ENCODE measurements at regions not wholly inside any gene's neighbourhood (a gene's known extent, or its start where the extent isn't known, plus 50 kb on each side); places are given as distances from the start of the nearest gene placed in this dataset.

DNA sequence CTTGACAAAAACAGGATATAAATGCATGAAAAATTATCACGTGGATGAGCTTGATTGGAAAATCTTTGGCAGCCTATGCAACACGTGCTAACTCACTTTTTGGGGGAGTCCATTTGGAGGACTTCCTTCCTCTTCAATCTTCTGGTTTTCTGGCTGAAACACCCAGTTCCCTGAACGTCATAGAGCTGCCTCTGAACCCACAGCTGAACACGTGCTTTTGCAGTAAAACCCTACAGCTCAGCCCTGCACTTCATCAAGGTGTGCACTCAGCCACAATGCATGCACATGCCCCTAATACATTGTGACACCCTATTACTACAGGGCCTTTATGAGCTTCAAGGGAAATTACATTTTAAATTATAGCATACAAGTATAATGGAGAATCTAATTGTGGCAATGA is 808.7 kb upstream of the AUTS2 start:
- H4K20me1 ChIP-seq (ENCODE audit: insufficient read depth), result no peaks in the 10 kb centered on the region
- no peaks in the 10 kb centered on the region for H3K4me1 ChIP-seq (ENCODE audit: insufficient read depth)
- no peaks in the 10 kb centered on the region for H3K27me3 ChIP-seq (replicated peaks; ENCODE audit: insufficient read depth)
- H3K4me3 ChIP-seq, result no peak overlapping the region
- H3K9ac ChIP-seq, result no peak overlapping the region
- no peak for DNase-seq
- in situ Hi-C loops (cut with MboI), result no loop called here
- no peaks in the 10 kb centered on the region for H3K9me2 ChIP-seq (ENCODE audit: insufficient read depth)
- WGBS, 2 experiments (ENCODE audit: low coverage in 1 of 2, low lambda C conversion rate in 2 of 2, missing lambda C conversion rate in 2 of 2), result 11 to 13% methylated on average over 4 of the region's 4 CpGs
- no peak overlapping the region for H2AFZ ChIP-seq
- H3K4me2 ChIP-seq (ENCODE audit: unreplicated experiment), result no peak overlapping the region
- no peaks in the 10 kb centered on the region for H3F3A ChIP-seq (ENCODE audit: insufficient read depth)
- no peak for TF ChIP-seq EZH2phosphoT487 (IDR thresholded peaks at IDR 0.05; ENCODE audit: insufficient read depth, low read depth)
- TF ChIP-seq EZH2 (IDR thresholded peaks at IDR 0.05; ENCODE audit: insufficient read depth, poor library complexity, severe bottlenecking), result no peak
- H3K27ac ChIP-seq, result no peak overlapping the region
- no peaks in the 10 kb centered on the region for H3K36me3 ChIP-seq (ENCODE audit: low read depth)
- H3K9me3 ChIP-seq (ENCODE audit: low read depth), result peaks cover 4% of the 10 kb centered on the region
- no peaks in the 10 kb centered on the region for H3K79me2 ChIP-seq (ENCODE audit: insufficient read depth)

GRCh38 chr7:68792351-68792750 is 805.9 kb upstream of the AUTS2 start:
- Histone ChIP-seq H3K4me3 (no peak overlapping the region), H3K9ac (no peak overlapping the region), H3K9me2 (ENCODE audit: insufficient read depth) (no peaks in the 10 kb centered on the region), H3F3A (ENCODE audit: insufficient read depth) (no peaks in the 10 kb centered on the region), H3K79me2 (ENCODE audit: insufficient read depth) (no peaks in the 10 kb centered on the region), H3K4me1 (ENCODE audit: insufficient read depth) (no peaks in the 10 kb centered on the region), H3K36me3 (ENCODE audit: low read depth) (no peaks in the 10 kb centered on the region), H3K9me3 (ENCODE audit: low read depth) (peaks cover 4% of the 10 kb centered on the region), H3K4me2 (ENCODE audit: unreplicated experiment) (no peak overlapping the region), H2AFZ (no peak overlapping the region), H3K27ac (no peak overlapping the region), H4K20me1 (ENCODE audit: insufficient read depth) (no peaks in the 10 kb centered on the region), H3K27me3 (replicated peaks; ENCODE audit: insufficient read depth) (no peaks in the 10 kb centered on the region)
- WGBS, 2 experiments (ENCODE audit: low coverage in 1 of 2, low lambda C conversion rate in 2 of 2, missing lambda C conversion rate in 2 of 2), result 21 to 25% methylated on average over 3 of the region's 3 CpGs
- in situ Hi-C loops (cut with MboI), result no loop called here
- DNase-seq, result no peak
- no peak for TF ChIP-seq EZH2 (IDR thresholded peaks at IDR 0.05; ENCODE audit: insufficient read depth, poor library complexity, severe bottlenecking)
- TF ChIP-seq EZH2phosphoT487 (IDR thresholded peaks at IDR 0.05; ENCODE audit: insufficient read depth, low read depth), result no peak

DNA sequence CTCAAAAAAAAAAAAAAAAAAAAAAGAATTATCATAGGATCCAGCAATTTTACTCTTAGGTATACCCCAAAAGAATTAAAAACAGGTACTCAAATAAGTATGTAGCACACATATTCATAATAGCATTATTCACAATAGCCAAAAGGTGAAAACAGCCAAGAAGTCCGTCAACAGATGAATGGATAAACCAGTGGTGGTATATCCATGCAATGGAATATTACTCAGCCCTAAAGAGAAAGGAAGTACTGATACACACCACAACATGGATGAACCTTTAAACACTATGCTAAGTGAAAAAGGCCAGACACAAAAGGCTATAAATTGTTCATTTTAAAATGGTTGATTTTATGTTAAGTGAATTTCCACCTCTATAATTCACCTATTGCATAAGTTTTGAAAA is 804.8 kb upstream of the AUTS2 start:
- H3K4me1 ChIP-seq (ENCODE audit: insufficient read depth), result no peaks in the 10 kb centered on the region
- H3K36me3 ChIP-seq (ENCODE audit: low read depth), result no peaks in the 10 kb centered on the region
- H3K4me2 ChIP-seq (ENCODE audit: unreplicated experiment), result no peak overlapping the region
- in situ Hi-C loops (cut with MboI), result no loop called here
- H3K27me3 ChIP-seq (replicated peaks; ENCODE audit: insufficient read depth), result no peaks in the 10 kb centered on the region
- H3K27ac ChIP-seq, result no peak overlapping the region
- no peak overlapping the region for H2AFZ ChIP-seq
- H3K9me3 ChIP-seq (ENCODE audit: low read depth), result peaks cover 4% of the 10 kb centered on the region
- H4K20me1 ChIP-seq (ENCODE audit: insufficient read depth), result no peaks in the 10 kb centered on the region
- no peaks in the 10 kb centered on the region for H3K9me2 ChIP-seq (ENCODE audit: insufficient read depth)
- DNase-seq, result no peak
- WGBS, 2 experiments (ENCODE audit: low coverage in 1 of 2, low lambda C conversion rate in 2 of 2, missing lambda C conversion rate in 2 of 2), result 52 to 53% methylated on average over 1 of the region's 1 CpG
- TF ChIP-seq EZH2phosphoT487 (IDR thresholded peaks at IDR 0.05; ENCODE audit: insufficient read depth, low read depth) (no peak), EZH2 (IDR thresholded peaks at IDR 0.05; ENCODE audit: insufficient read depth, poor library complexity, severe bottlenecking) (no peak)
- H3K4me3 ChIP-seq, result no peak overlapping the region
- no peaks in the 10 kb centered on the region for H3F3A ChIP-seq (ENCODE audit: insufficient read depth)
- H3K79me2 ChIP-seq (ENCODE audit: insufficient read depth), result no peaks in the 10 kb centered on the region
- no peak overlapping the region for H3K9ac ChIP-seq

- Histone ChIP-seq H3K4me1 (ENCODE audit: insufficient read depth) (no peaks in the 10 kb centered on the region), H3K79me2 (ENCODE audit: insufficient read depth) (no peaks in the 10 kb centered on the region), H3K9ac (no peak overlapping the region), H2AFZ (no peak overlapping the region), H3K9me3 (ENCODE audit: low read depth) (no peaks in the 10 kb centered on the region), H3K27me3 (replicated peaks; ENCODE audit: insufficient read depth) (no peaks in the 10 kb centered on the region), H3K9me2 (ENCODE audit: insufficient read depth) (no peaks in the 10 kb centered on the region), H3K36me3 (ENCODE audit: low read depth) (no peaks in the 10 kb centered on the region), H4K20me1 (ENCODE audit: insufficient read depth) (no peaks in the 10 kb centered on the region), H3K4me2 (ENCODE audit: unreplicated experiment) (no peak overlapping the region), H3F3A (ENCODE audit: insufficient read depth) (no peaks in the 10 kb centered on the region), H3K27ac (no peak overlapping the region), H3K4me3 (no peak overlapping the region)
- 18 to 26% methylated on average over 4 of the region's 4 CpGs for WGBS, 2 experiments (ENCODE audit: low coverage in 1 of 2, low lambda C conversion rate in 2 of 2, missing lambda C conversion rate in 2 of 2)
- TF ChIP-seq EZH2phosphoT487 (IDR thresholded peaks at IDR 0.05; ENCODE audit: insufficient read depth, low read depth) (no peak), EZH2 (IDR thresholded peaks at IDR 0.05; ENCODE audit: insufficient read depth, poor library complexity, severe bottlenecking) (no peak)
- in situ Hi-C loops (cut with MboI), result no loop called here
- DNase-seq, result no peak
Measured at GRCh38 chr7:68800316-68800715, 798.0 kb upstream of the AUTS2 start.

GRCh38 chr7:68805159-68805558 is 793.1 kb upstream of the AUTS2 start:
- H4K20me1 ChIP-seq (ENCODE audit: insufficient read depth), result no peaks in the 10 kb centered on the region
- H3K9ac ChIP-seq, result no peak overlapping the region
- no peak for DNase-seq
- H3F3A ChIP-seq (ENCODE audit: insufficient read depth), result no peaks in the 10 kb centered on the region
- H3K9me2 ChIP-seq (ENCODE audit: insufficient read depth), result no peaks in the 10 kb centered on the region
- H3K9me3 ChIP-seq (ENCODE audit: low read depth), result no peaks in the 10 kb centered on the region
- no peak overlapping the region for H2AFZ ChIP-seq
- H3K79me2 ChIP-seq (ENCODE audit: insufficient read depth), result no peaks in the 10 kb centered on the region
- H3K27me3 ChIP-seq (replicated peaks; ENCODE audit: insufficient read depth), result no peaks in the 10 kb centered on the region
- no peaks in the 10 kb centered on the region for H3K36me3 ChIP-seq (ENCODE audit: low read depth)
- no peak overlapping the region for H3K4me3 ChIP-seq
- H3K27ac ChIP-seq, result no peak overlapping the region
- no peaks in the 10 kb centered on the region for H3K4me1 ChIP-seq (ENCODE audit: insufficient read depth)
- in situ Hi-C loops (cut with MboI), result no loop called here
- TF ChIP-seq EZH2 (IDR thresholded peaks at IDR 0.05; ENCODE audit: insufficient read depth, poor library complexity, severe bottlenecking) (no peak), EZH2phosphoT487 (IDR thresholded peaks at IDR 0.05; ENCODE audit: insufficient read depth, low read depth) (no peak)
- no peak overlapping the region for H3K4me2 ChIP-seq (ENCODE audit: unreplicated experiment)
- 70 to 76% methylated on average over 5 of the region's 5 CpGs for WGBS, 2 experiments (ENCODE audit: low coverage in 1 of 2, low lambda C conversion rate in 2 of 2, missing lambda C conversion rate in 2 of 2)

All from GM23248 (cell line).